GM18870 (cell line): ENCODE measurements at regions not wholly inside any gene's neighbourhood (a gene's known extent, or its start where the extent isn't known, plus 50 kb on each side); places are given as distances from the start of the nearest gene placed in this dataset.

Experiments
- ATAC-seq: cut with Tn5 transposase; IDR thresholded peaks from one replicate; pipeline ENCODE4 v1.9.1; 2021; ENCODE audit warnings: moderate library complexity; ENCODE audit not compliant: unreplicated experiment

GRCh38 chr21:26412885-26413284 lies 160.2 kb downstream of the CYYR1 start:
- ATAC-seq = no peak

GRCh38 chr21:26409735-26410134 lies 163.4 kb downstream of the CYYR1 start:
- ATAC-seq = no peak

- no peak for ATAC-seq
These were observed 164.6 kb downstream of the CYYR1 start for GRCh38 chr21:26408511-26408910.

GRCh38 chr21:26406526-26406925 lies 166.6 kb downstream of the CYYR1 start:
- no peak for ATAC-seq

- peak; percentile 59 for ATAC-seq
These were observed 167.2 kb downstream of the CYYR1 start for GRCh38 chr21:26405735-26406361.

- no peak for ATAC-seq
These were observed 168.0 kb downstream of the CYYR1 start for GRCh38 chr21:26405071-26405470.

GRCh38 chr21:26404288-26404687 lies 168.8 kb downstream of the CYYR1 start:
- no peak for ATAC-seq

- no peak for ATAC-seq
These were observed 169.8 kb downstream of the CYYR1 start for GRCh38 chr21:26403321-26403720.

GRCh38 chr21:26397545-26397944 lies 175.5 kb downstream of the CYYR1 start:
- no peak for ATAC-seq

GRCh38 chr21:26394341-26394740 lies 178.7 kb downstream of the CYYR1 start:
- no peak for ATAC-seq

GRCh38 chr21:26391166-26391565 lies 181.9 kb downstream of the CYYR1 start:
- no peak for ATAC-seq

- peak; percentile 69 for ATAC-seq
These were observed 183.0 kb downstream of the CYYR1 start for GRCh38 chr21:26389971-26390641.

GRCh38 chr21:26388731-26389231 lies 184.3 kb downstream of the CYYR1 start:
- no peak for ATAC-seq

GRCh38 chr21:26385721-26386120 lies 187.4 kb downstream of the CYYR1 start:
- ATAC-seq = no peak

- ATAC-seq = no peak
These were observed 193.5 kb downstream of the CYYR1 start for GRCh38 chr21:26379561-26379960.

GRCh38 chr21:26377111-26377694 lies 195.9 kb downstream of the CYYR1 start:
- no peak for ATAC-seq

GRCh38 chr21:26374817-26375216 lies 198.3 kb downstream of the CYYR1 start:
- ATAC-seq = no peak

- ATAC-seq = no peak
These were observed 198.2 kb upstream of the APP start for GRCh38 chr21:26368591-26369320.

- no peak for ATAC-seq
These were observed 196.2 kb upstream of the APP start for GRCh38 chr21:26366781-26367180.

- ATAC-seq = no peak
These were observed 195.3 kb upstream of the APP start for GRCh38 chr21:26365849-26366248.

GRCh38 chr21:26351661-26352060 lies 181.1 kb upstream of the APP start:
- no peak for ATAC-seq

GRCh38 chr21:26332867-26333266 lies 162.3 kb upstream of the APP start:
- ATAC-seq = no peak
